HEK293 (cell line): ENCODE measurements at regions not wholly inside any gene's neighbourhood (a gene's known extent, or its start where the extent isn't known, plus 50 kb on each side); places are given as distances from the start of the nearest gene placed in this dataset.

Experiments used
- CTCF ChIA-PET: fragments of 350-600 bp; formaldehyde crosslinking; extraction: SDS; loops from one replicate; lab custom pipeline; 2021; ENCODE audit warnings: antibody characterized with exemption; lab: Yijun Ruan, JAX
- POLR2A ChIA-PET: fragments of 300-600 bp; formaldehyde crosslinking; extraction: SDS; loops from one replicate; lab custom pipeline; 2020; ENCODE audit warnings: antibody characterized with exemption, inconsistent platforms; lab: Yijun Ruan, JAX
- H3K27ac ChIP-seq: fragments of 200-500 bp; sonication (Bioruptor generic); 2 replicates; pipeline ENCODE4 v1.5.1; 2014; ENCODE audit warnings: low read depth, low read length, control low read depth, inconsistent platforms; ENCODE audit errors: extremely low read depth
- H3K36me3 ChIP-seq, 2 experiments: fragments of 200-500 bp in 1 of 2; sonication (Bioruptor generic) in 1 of 2; 1 replicate in 1 of 2; 2 replicates in 1 of 2; pipeline ENCODE4 v1.5.1; 2014 to 2017; ENCODE audit warnings: inconsistent platforms in 2 of 2, low read length in 2 of 2; ENCODE audit not compliant: control insufficient read depth in 2 of 2, insufficient read depth in 1 of 2
- H3K4me1 ChIP-seq: fragments of 200-500 bp; sonication (Bioruptor generic); 2 replicates; pipeline ENCODE4 v1.5.1; 2014; ENCODE audit warnings: mild to moderate bottlenecking, low read length, inconsistent platforms; ENCODE audit not compliant: control insufficient read depth, insufficient read depth
- H3K4me3 ChIP-seq: 2 replicates; pipeline ENCODE4 v1.5.1; 2011; ENCODE audit warnings: low read depth, mild to moderate bottlenecking, control low read depth, low read length, moderate library complexity
- H3K9me3 ChIP-seq: fragments of 200-500 bp; sonication (Bioruptor generic); 2 replicates; pipeline ENCODE4 v1.5.1; 2014; ENCODE audit warnings: low read depth, low read length, inconsistent platforms; ENCODE audit not compliant: control insufficient read depth, insufficient read depth
- ATF2 ChIP-seq: fragments of 450-650 bp; formaldehyde crosslinking; IDR thresholded peaks from 2 replicates; pipeline ENCODE4 v1.5.1; 2016; ENCODE audit warnings: missing biosample characterization, missing genetic modification characterization, low read depth
- GLI2 ChIP-seq: fragments of 450-650 bp; formaldehyde crosslinking; IDR thresholded peaks from 2 replicates; pipeline ENCODE4; 2017; ENCODE audit warnings: missing biosample characterization, missing genetic modification characterization, low read depth, borderline replicate concordance
- GLI4 ChIP-seq: fragments of 450-650 bp; formaldehyde crosslinking; IDR thresholded peaks from 2 replicates; pipeline ENCODE4 v1.5.1; 2016; ENCODE audit warnings: missing biosample characterization, missing genetic modification characterization
- HOXD13 ChIP-seq: sonication (generic); formaldehyde crosslinking; IDR thresholded peaks from 2 replicates; pipeline ENCODE4 v1.8.0; 2022; ENCODE audit warnings: missing genetic modification reagents, borderline replicate concordance
- KLF7 ChIP-seq: fragments of 450-650 bp; formaldehyde crosslinking; IDR thresholded peaks from 2 replicates; pipeline ENCODE4 v1.5.1; 2016; ENCODE audit warnings: missing biosample characterization, missing genetic modification characterization, borderline replicate concordance
- MZF1 ChIP-seq: fragments of 450-650 bp; formaldehyde crosslinking; IDR thresholded peaks from 2 replicates; pipeline ENCODE4 v1.5.1; 2017; ENCODE audit warnings: missing biosample characterization, missing genetic modification characterization, borderline replicate concordance
- PBX3 ChIP-seq: sonication (generic); formaldehyde crosslinking; IDR thresholded peaks from 2 replicates; pipeline ENCODE4 v1.8.1; 2022; ENCODE audit warnings: mild to moderate bottlenecking, moderate library complexity, missing genetic modification reagents
- PRDM1 ChIP-seq: fragments of 450-650 bp; formaldehyde crosslinking; IDR thresholded peaks from 2 replicates; pipeline ENCODE4; 2016; ENCODE audit warnings: missing biosample characterization, missing genetic modification characterization
- SP7 ChIP-seq: fragments of 450-650 bp; formaldehyde crosslinking; IDR thresholded peaks from 2 replicates; pipeline ENCODE4 v1.5.1; 2016; ENCODE audit warnings: missing biosample characterization, missing genetic modification characterization
- TRIM28 ChIP-seq: IDR thresholded peaks from 2 replicates; pipeline ENCODE4 v1.6.1; 2011; ENCODE audit warnings: low read length, control low read depth, borderline replicate concordance
- ZBTB11 ChIP-seq: fragments of 450-650 bp; formaldehyde crosslinking; conservative IDR thresholded peaks from 2 replicates; pipeline ENCODE4 v1.5.1; 2016; ENCODE audit warnings: low read depth, missing biosample characterization, missing genetic modification characterization
- ZFP3 ChIP-seq: fragments of 450-650 bp; formaldehyde crosslinking; IDR thresholded peaks from 2 replicates; pipeline ENCODE4 v1.5.1; 2016; ENCODE audit warnings: low read depth, missing biosample characterization, missing genetic modification characterization
- ZFP41 ChIP-seq: fragments of 450-650 bp; formaldehyde crosslinking; IDR thresholded peaks from 2 replicates; pipeline ENCODE4 v1.5.1; 2016; ENCODE audit warnings: missing biosample characterization, missing genetic modification characterization, borderline replicate concordance
- ZNF24 ChIP-seq: fragments of 450-650 bp; formaldehyde crosslinking; IDR thresholded peaks from 2 replicates; pipeline ENCODE4 v1.5.1; 2016; ENCODE audit warnings: missing biosample characterization, missing genetic modification characterization
- ZNF26 ChIP-seq: fragments of 450-650 bp; formaldehyde crosslinking; IDR thresholded peaks from 2 replicates; pipeline ENCODE4 v1.5.1; 2016; ENCODE audit warnings: missing biosample characterization, missing genetic modification characterization
- ZNF366 ChIP-seq: fragments of 450-650 bp; formaldehyde crosslinking; conservative IDR thresholded peaks from 2 replicates; pipeline ENCODE4 v1.5.1; 2016; ENCODE audit warnings: missing biosample characterization, missing genetic modification characterization
- ZNF37A ChIP-seq: fragments of 450-650 bp; IDR thresholded peaks from 2 replicates; pipeline ENCODE4 v1.5.1; 2018; ENCODE audit warnings: missing biosample characterization, missing genetic modification characterization
- ZNF544 ChIP-seq: fragments of 450-650 bp; formaldehyde crosslinking; IDR thresholded peaks from 2 replicates; pipeline ENCODE4 v1.5.0; 2017; ENCODE audit warnings: missing biosample characterization, missing genetic modification characterization
- ZNF571 ChIP-seq: fragments of 450-650 bp; formaldehyde crosslinking; IDR thresholded peaks from 2 replicates; pipeline ENCODE4 v1.5.0; 2017; ENCODE audit warnings: missing biosample characterization, missing genetic modification characterization
- ZNF623 ChIP-seq: fragments of 450-650 bp; formaldehyde crosslinking; IDR thresholded peaks from 2 replicates; pipeline ENCODE4 v1.5.1; 2016; ENCODE audit warnings: missing biosample characterization, missing genetic modification characterization
- ZNF677 ChIP-seq: fragments of 450-650 bp; IDR thresholded peaks from 2 replicates; pipeline ENCODE4 v1.5.0; 2018; ENCODE audit warnings: missing biosample characterization, mild to moderate bottlenecking, missing genetic modification characterization, moderate library complexity
- ZNF692 ChIP-seq: fragments of 450-650 bp; formaldehyde crosslinking; IDR thresholded peaks from 2 replicates; pipeline ENCODE4 v1.5.1; 2016; ENCODE audit warnings: missing biosample characterization, missing genetic modification characterization
- ZNF701 ChIP-seq: fragments of 450-650 bp; formaldehyde crosslinking; IDR thresholded peaks from 2 replicates; pipeline ENCODE4 v1.5.1; 2016; ENCODE audit warnings: missing biosample characterization, missing genetic modification characterization
- ZNF768 ChIP-seq: fragments of 450-650 bp; formaldehyde crosslinking; IDR thresholded peaks from 2 replicates; pipeline ENCODE4 v1.5.1; 2018; ENCODE audit warnings: missing biosample characterization, mild to moderate bottlenecking, missing genetic modification characterization

GRCh38 chr1:234545517-234546386, 64.2 kb downstream of the IRF2BP2 start:
- no peak overlapping the region for H3K4me3 ChIP-seq
- no peaks in the 10 kb centered on the region for H3K9me3 ChIP-seq
- TF ChIP-seq PBX3 (CRISPR knock-in tag) (no peak), ZFP3 (tag by site-specific recombination) (no peak), ZNF701 (tag by site-specific recombination) (no peak), ZFP41 (tag by site-specific recombination) (no peak), GLI2 (tag by site-specific recombination) (no peak), PRDM1 (tag by site-specific recombination) (0 out of 2 replicates have a peak, but pooled peaks have one; percentile 27), HOXD13 (CRISPR knock-in tag) (0 out of 2 replicates have a peak, but pooled peaks have one; percentile 32), ZNF24 (tag by site-specific recombination) (no peak), TRIM28 (no peak), KLF7 (no peak), ZNF768 (tag by site-specific recombination) (no peak), ZNF692 (tag by site-specific recombination) (peak; percentile 24; the same call in 1 of the 2 replicates), ZBTB11 (tag by site-specific recombination) (no peak)
- POLR2A ChIA-PET, result interaction anchor here (1.0 to 3.2 kb wide), 8 partner anchors 9 to 178 kb away, joined by 3 to 28 read pairs (median 8); no protein-coding TSS in a partner anchor
- no peaks in the 10 kb centered on the region for H3K36me3 ChIP-seq
- CTCF ChIA-PET, result interaction anchor here (0.8 kb wide), 1 partner anchor 538 kb away, joined by 3 read pairs; no protein-coding TSS in a partner anchor
- peak overlapping the region; percentile 87 for H3K27ac ChIP-seq
- peaks cover 23% of the 10 kb centered on the region for H3K4me1 ChIP-seq

- no peak overlapping the region for H3K4me3 ChIP-seq
- ChIA-PET POLR2A (interaction anchor here (0.5 to 3.2 kb wide), 28 partner anchors 8 to 524 kb away, joined by 3 to 28 read pairs (median 4); partner anchors contain the start of gene IRF2BP2), CTCF (interaction anchor here (0.6 to 3.1 kb wide), 18 partner anchors 9 to 540 kb away, joined by 3 to 15 read pairs (median 4); no protein-coding TSS in a partner anchor)
- no peaks in the 10 kb centered on the region for H3K9me3 ChIP-seq
- H3K4me1 ChIP-seq, result peaks cover 23% of the 10 kb centered on the region
- peak overlapping the region; percentile 87 for H3K27ac ChIP-seq
- no peaks in the 10 kb centered on the region for H3K36me3 ChIP-seq
- TF ChIP-seq SP7 (no peak), GLI4 (tag by site-specific recombination) (no peak), ZNF26 (tag by site-specific recombination) (no peak), ZNF623 (tag by site-specific recombination) (no peak), PRDM1 (tag by site-specific recombination) (no peak), ZNF677 (tag by site-specific recombination) (no peak), MZF1 (tag by site-specific recombination) (no peak; the same call in 1 of the 2 replicates), ZNF544 (tag by site-specific recombination) (no peak), ZNF37A (tag by site-specific recombination) (no peak), ZNF366 (tag by site-specific recombination) (no peak), ATF2 (tag by site-specific recombination) (no peak), ZNF571 (tag by site-specific recombination) (no peak)
These were observed 65.2 kb upstream of the TARBP1 start for GRCh38 chr1:234544087-234544579.
